GM12878 (cell line): ENCODE measurements at regions not wholly inside any gene's neighbourhood (a gene's known extent, or its start where the extent isn't known, plus 50 kb on each side); places are given as distances from the start of the nearest gene placed in this dataset.

Experiments used
- ATAC-seq: fragments of 200-7000 bp; cut with Tn5 transposase; 3 replicates; pipeline ENCODE4 v1.9.1; 2020; ENCODE audit warnings: mild to moderate bottlenecking, moderate library complexity
- BruUV-seq: library from RNA; stranded (reverse); fragments of 400-500 nt; replicated peaks from 2 replicates; lab custom pipeline; 2021; lab: Mats Ljungman, UMichigan
- CTCF ChIA-PET: fragments of 300-600 bp; sonication (Branson Sonifier 250); formaldehyde crosslinking; extraction: SDS; loops from one replicate; lab custom pipeline; 2021; ENCODE audit warnings: inconsistent platforms; lab: Yijun Ruan, JAX
- POLR2A ChIA-PET: fragments of 350-600 bp; formaldehyde crosslinking; extraction: SDS; loops from one replicate; lab custom pipeline; 2021; ENCODE audit warnings: inconsistent platforms; lab: Charles Lee
- RAD21 ChIA-PET: fragments of 300-600 bp; sonication (Branson Sonifier 250); formaldehyde crosslinking; loops from one replicate; lab custom pipeline; 2023; ENCODE audit warnings: antibody characterized with exemption; ENCODE audit not compliant: unreplicated experiment; lab: Charles Lee
- SMC1A ChIA-PET: fragments of 300-600 bp; sonication (Branson Sonifier 250); formaldehyde crosslinking; loops from one replicate; lab custom pipeline; 2023; ENCODE audit not compliant: unreplicated experiment, uncharacterized antibody; lab: Charles Lee
- DNase-seq: peaks from one replicate; pipeline ENCODE4 v3.0.0-alpha.2; 2011; ENCODE audit warnings: low read depth, low spot score
- FAIRE-seq: peaks from 3 replicates; lab custom pipeline; 2011; peaks lifted over from hg19 to GRCh38; lab: Jason Lieb, UNC
- H2AFZ ChIP-seq: 2 replicates; pipeline ENCODE4 v1.6.0; 2011; ENCODE audit warnings: low read depth, low read length, control low read depth; ENCODE audit not compliant: control insufficient read depth
- H3K27ac ChIP-seq: 2 replicates; pipeline ENCODE4 v1.5.1; 2011; ENCODE audit warnings: control low read depth; ENCODE audit not compliant: control insufficient read depth, insufficient read depth
- H3K27me3 ChIP-seq, 2 experiments: replicated peaks in 1 of 2; 2 replicates each; pipeline versions ENCODE4 v1.6.0 to v1.6.1; 2011; ENCODE audit warnings: low read length in 1 of 2; ENCODE audit not compliant: control insufficient read depth in 2 of 2, insufficient read depth in 2 of 2
- H3K36me3 ChIP-seq, 2 experiments: 2 replicates each; pipeline ENCODE4 v1.5.1; 2011; ENCODE audit warnings: low read length in 1 of 2; ENCODE audit not compliant: control insufficient read depth in 2 of 2, insufficient read depth in 2 of 2
- H3K4me1 ChIP-seq: 2 replicates; pipeline ENCODE4 v1.6.1; 2011; ENCODE audit warnings: mild to moderate bottlenecking, low read length, moderate library complexity, mixed read lengths; ENCODE audit not compliant: control insufficient read depth, insufficient read depth
- H3K4me2 ChIP-seq: 2 replicates; pipeline ENCODE4 v1.6.0; 2011; ENCODE audit warnings: control low read depth; ENCODE audit not compliant: control insufficient read depth, insufficient read depth
- H3K4me3 ChIP-seq: fragments of 200-600 bp; sonication (generic); 2 replicates; pipeline ENCODE4 v1.5.1; 2016
- H3K79me2 ChIP-seq: 2 replicates; pipeline ENCODE4 v1.6.0; 2011; ENCODE audit warnings: low read length; ENCODE audit not compliant: control insufficient read depth, insufficient read depth
- H3K9ac ChIP-seq: 2 replicates; pipeline ENCODE4 v1.8.0; 2011; ENCODE audit warnings: low read length, control low read depth, mixed read lengths; ENCODE audit not compliant: control insufficient read depth, insufficient read depth
- H3K9me3 ChIP-seq: replicated peaks from 3 replicates; pipeline ENCODE4 v1.5.1; 2011; ENCODE audit warnings: mild to moderate bottlenecking, low read length; ENCODE audit not compliant: control insufficient read depth, insufficient read depth
- H4K20me1 ChIP-seq: 2 replicates; pipeline ENCODE4 v1.6.0; 2011; ENCODE audit not compliant: control insufficient read depth, insufficient read depth
- EZH2 ChIP-seq: IDR thresholded peaks from 2 replicates; pipeline ENCODE4 v1.6.1; 2012; ENCODE audit warnings: low read depth, mild to moderate bottlenecking, control low read depth, inconsistent platforms, low read length, borderline replicate concordance; ENCODE audit not compliant: control insufficient read depth
- GATAD2B ChIP-seq: fragments of 450-650 bp; conservative IDR thresholded peaks from 2 replicates; pipeline ENCODE4 v1.6.1; 2017; ENCODE audit warnings: low read depth, mild to moderate bottlenecking, moderate library complexity
- NR2F1 ChIP-seq: fragments of 450-650 bp; conservative IDR thresholded peaks from 2 replicates; pipeline ENCODE4 v1.6.1; 2017; ENCODE audit warnings: mild to moderate bottlenecking
- ZNF274 ChIP-seq: IDR thresholded peaks from one replicate; pipeline ENCODE4 v1.8.0; 2011; ENCODE audit not compliant: insufficient read length, insufficient read depth
- WGBS: methylation state at CpG from one replicate; pipeline ENCODE4 v1.1.6; 2016; ENCODE audit warnings: low lambda C conversion rate; ENCODE audit not compliant: insufficient replicate concordance, insufficient coverage; ENCODE audit errors: missing lambda C conversion rate; 5-methylcytosine and 5-hydroxymethylcytosine counted together
- in situ Hi-C: fragments of 300-500 bp; cut with MboI; formaldehyde crosslinking; loops from 9 replicates; pipeline ENCODE4 v1.14.3; 2018; ENCODE audit warnings: mixed read lengths
- intact Hi-C: fragments of 100-400 bp; cut with micrococcal nuclease; formaldehyde crosslinking; loops from one replicate; pipeline ENCODE4 v1.14.2; 2022; ENCODE audit not compliant: unreplicated experiment
- TF ChIP-seq, protein P1 (sequence below): fragments of 450-650 bp; IDR thresholded peaks from 2 replicates; pipeline ENCODE4 v1.6.1; 2016; ENCODE audit warnings: mild to moderate bottlenecking, moderate library complexity, borderline replicate concordance

DNA sequence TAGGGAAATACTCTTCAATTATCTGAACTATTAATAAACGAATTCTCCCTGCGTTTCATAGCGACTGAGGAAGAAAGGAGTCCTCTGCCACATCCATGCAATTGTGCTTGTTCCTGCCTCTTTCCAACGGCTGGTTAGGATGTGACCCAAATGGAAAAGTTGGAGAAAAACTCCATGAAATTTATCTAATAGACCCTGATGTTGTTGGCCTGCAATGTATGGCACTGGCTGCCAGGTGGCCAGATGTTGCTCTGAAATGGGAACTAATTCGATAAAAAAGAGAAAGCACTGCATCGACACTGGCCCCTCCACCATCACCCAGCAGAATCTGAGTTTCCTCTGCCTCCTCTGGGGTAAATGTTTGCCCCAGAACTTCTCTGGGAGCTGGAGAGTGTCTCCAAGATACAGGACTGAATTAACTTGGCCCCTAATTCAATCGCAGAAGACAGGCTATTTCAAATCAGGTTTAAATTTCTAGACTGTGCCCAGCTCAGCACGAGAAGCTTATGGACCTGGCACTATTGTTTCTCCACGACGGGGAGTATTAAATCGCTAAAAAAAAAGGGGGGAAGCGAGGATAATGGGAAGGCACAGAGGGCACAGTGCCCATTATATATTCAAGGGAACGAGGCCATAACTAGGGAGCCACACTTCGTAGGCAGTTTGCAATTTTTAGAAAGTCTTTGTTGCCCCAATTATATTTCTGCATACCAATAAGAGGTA is 103.9 kb downstream of the ZIC5 start (continued):
- TF ChIP-seq EZH2 (no peak), ZNF274 (no peak)

DNA sequence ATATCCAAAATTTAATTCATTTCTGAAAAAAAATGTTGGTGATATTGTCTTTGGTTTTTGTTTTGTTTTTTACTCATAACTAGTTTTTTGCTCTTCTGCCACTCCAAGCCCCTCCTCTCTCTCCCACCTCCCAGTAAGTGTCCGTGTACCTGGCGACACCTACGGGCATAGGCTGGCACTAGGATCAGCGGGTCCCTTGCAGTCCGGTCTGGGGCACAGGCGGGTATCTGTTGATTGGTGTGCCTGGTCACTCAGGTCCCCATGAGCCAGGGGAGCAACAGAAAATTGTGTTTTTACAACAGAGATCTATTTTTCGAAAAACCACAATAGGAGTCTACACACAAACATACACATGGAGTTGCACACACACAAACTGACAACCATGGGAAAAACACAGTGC is 104.8 kb downstream of the ZIC5 start:
- no peaks in the 10 kb centered on the region for H3K36me3 ChIP-seq
- TF ChIP-seq, protein P1, sequence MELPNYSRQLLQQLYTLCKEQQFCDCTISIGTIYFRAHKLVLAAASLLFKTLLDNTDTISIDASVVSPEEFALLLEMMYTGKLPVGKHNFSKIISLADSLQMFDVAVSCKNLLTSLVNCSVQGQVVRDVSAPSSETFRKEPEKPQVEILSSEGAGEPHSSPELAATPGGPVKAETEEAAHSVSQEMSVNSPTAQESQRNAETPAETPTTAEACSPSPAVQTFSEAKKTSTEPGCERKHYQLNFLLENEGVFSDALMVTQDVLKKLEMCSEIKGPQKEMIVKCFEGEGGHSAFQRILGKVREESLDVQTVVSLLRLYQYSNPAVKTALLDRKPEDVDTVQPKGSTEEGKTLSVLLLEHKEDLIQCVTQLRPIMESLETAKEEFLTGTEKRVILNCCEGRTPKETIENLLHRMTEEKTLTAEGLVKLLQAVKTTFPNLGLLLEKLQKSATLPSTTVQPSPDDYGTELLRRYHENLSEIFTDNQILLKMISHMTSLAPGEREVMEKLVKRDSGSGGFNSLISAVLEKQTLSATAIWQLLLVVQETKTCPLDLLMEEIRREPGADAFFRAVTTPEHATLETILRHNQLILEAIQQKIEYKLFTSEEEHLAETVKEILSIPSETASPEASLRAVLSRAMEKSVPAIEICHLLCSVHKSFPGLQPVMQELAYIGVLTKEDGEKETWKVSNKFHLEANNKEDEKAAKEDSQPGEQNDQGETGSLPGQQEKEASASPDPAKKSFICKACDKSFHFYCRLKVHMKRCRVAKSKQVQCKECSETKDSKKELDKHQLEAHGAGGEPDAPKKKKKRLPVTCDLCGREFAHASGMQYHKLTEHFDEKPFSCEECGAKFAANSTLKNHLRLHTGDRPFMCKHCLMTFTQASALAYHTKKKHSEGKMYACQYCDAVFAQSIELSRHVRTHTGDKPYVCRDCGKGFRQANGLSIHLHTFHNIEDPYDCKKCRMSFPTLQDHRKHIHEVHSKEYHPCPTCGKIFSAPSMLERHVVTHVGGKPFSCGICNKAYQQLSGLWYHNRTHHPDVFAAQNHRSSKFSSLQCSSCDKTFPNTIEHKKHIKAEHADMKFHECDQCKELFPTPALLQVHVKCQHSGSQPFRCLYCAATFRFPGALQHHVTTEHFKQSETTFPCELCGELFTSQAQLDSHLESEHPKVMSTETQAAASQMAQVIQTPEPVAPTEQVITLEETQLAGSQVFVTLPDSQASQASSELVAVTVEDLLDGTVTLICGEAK: no peak
- TF ChIP-seq GATAD2B (no peak), NR2F1 (no peak)
- DNase-seq: no peak
- ChIA-PET CTCF (no interaction called here), RAD21 (no interaction called here), SMC1A (no interaction called here), POLR2A (no interaction called here)
- no peaks in the 10 kb centered on the region for H3K79me2 ChIP-seq
- H3K4me3 ChIP-seq: no peak overlapping the region
- no peak for ATAC-seq
- in situ Hi-C loops (no loop called here), intact Hi-C loops (no loop called here)
- BruUV-seq: no TSS peak
- no peaks in the 10 kb centered on the region for H4K20me1 ChIP-seq
- no peak overlapping the region for H3K9ac ChIP-seq
- WGBS: 95% methylated on average over 7 of the region's 7 CpGs
- H2AFZ ChIP-seq: no peak overlapping the region
- no peaks in the 10 kb centered on the region for H3K27me3 ChIP-seq
- FAIRE-seq: no peak
- no peak overlapping the region for H3K4me2 ChIP-seq
- H3K27ac ChIP-seq: no peak overlapping the region
- H3K9me3 ChIP-seq: no peaks in the 10 kb centered on the region
- no peaks in the 10 kb centered on the region for H3K4me1 ChIP-seq
